HG03097 (cell line): ENCODE measurements at regions not wholly inside any gene's neighbourhood (a gene's known extent, or its start where the extent isn't known, plus 50 kb on each side); places are given as distances from the start of the nearest gene placed in this dataset.

Experiments
- ATAC-seq: cut with Tn5 transposase; IDR thresholded peaks from one replicate; pipeline ENCODE4 v1.9.1; 2021; ENCODE audit not compliant: unreplicated experiment, low FRiP score

DNA sequence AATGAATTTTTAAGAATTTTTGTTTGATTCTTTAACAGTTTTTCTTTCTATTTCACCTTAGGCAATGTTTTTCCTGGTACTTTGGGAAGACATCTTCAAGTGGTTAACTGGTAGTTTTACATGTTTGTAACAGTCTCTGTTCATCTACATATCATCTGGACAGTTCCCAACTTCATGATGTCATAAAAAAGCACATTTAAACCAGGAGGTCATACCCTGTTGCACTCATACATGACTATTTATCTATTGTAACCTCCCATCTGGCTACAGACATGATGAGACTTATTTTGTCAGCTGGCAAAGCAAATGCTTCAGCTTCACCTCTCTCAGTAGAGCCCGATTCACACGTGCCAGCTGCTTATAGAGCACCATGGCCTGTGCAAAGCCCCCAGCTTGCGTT lies 99.8 kb upstream of the YPEL5 start:
- no peak for ATAC-seq

GRCh38 chr2:30048636-30049175 lies 98.1 kb upstream of the YPEL5 start:
- no peak for ATAC-seq

- no peak for ATAC-seq
Observed at GRCh38 chr2:30055548-30055947, 91.3 kb upstream of the YPEL5 start.

DNA sequence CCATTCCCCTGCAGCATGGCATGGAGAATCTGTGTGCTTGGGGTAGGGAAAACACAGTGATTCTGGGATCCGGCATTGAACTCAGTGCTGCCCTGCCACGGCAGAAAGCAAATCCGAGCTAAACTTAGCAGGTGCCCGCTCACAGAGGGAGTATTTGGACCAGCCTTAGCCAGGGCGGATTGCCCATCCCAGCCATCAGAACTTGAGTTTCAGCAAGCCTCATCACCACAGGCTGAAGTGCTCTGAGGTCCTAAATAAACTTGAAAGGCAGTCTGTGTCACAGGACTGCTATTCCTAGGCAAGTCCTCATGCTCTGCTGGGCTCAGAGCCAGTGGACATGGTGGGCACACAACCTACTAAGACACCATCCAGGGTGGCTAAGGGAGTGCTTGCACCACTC lies 86.2 kb upstream of the YPEL5 start:
- no peak for ATAC-seq

GRCh38 chr2:30068067-30068466 lies 78.7 kb upstream of the YPEL5 start:
- no peak for ATAC-seq

- peak; percentile 59 for ATAC-seq
Observed at GRCh38 chr2:30072250-30072842, 74.5 kb upstream of the YPEL5 start.

- ATAC-seq = no peak
Observed at GRCh38 chr2:30073523-30073922, 73.3 kb upstream of the YPEL5 start.

DNA sequence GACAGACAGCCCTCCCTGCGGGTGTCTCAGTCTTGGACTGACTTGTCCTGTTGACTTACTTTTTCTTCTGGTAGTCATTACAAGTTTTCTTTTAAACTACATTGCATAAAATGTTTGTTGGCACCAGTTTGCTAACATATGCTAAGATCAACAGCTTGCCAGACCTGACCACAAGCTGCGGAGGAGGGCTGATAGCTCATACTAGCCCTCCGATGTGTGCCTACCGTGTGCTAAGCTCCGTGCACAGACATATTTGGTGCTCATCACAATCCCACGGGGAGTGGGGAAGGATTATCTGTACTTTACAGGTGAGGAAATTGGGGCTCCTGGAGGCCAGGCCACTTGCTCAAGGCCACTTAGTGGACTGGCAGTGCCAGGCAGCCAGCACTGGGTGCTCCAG lies 72.8 kb upstream of the YPEL5 start:
- ATAC-seq = no peak

DNA sequence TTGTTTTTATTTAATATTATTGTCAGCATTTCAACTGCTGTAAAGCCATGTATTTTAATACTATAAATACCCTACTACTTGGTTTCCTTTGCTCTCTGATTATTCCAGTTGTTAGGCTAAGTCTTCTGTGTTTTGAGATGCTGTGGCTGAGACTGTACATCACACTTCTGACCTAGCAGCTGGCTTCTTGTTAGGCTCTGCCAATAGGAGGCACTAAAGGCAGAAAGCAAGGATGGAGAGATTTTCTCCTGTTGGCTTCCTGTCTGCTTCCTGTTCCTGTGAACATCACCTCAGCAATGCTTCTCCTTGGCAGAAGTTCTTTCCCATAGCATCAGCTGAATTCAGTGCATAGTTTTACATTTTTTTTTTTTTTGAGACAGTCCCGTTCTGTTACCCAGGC lies 68.3 kb upstream of the YPEL5 start:
- no peak for ATAC-seq

DNA sequence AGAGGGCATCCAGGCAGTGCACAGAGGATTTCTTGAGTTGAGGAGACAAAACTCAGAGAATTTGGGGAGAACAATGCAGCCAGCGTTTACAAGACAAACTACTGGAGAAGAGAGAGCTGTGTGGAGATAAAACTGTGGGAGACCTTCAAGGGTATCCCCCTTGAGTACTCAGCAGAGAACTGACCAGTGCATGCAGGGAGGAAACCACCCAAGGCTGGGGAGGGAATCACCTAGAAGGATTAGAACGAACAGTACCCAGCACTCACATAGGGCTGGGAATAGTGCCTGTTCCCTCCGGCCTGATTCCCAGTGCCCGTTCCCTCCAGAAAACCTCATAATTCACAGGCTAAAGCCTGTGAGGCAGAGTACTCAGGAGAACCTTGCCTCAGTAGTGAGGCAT lies 61.9 kb upstream of the YPEL5 start:
- ATAC-seq = no peak

- ATAC-seq = no peak
Observed at GRCh38 chr2:30089171-30089570, 57.6 kb upstream of the YPEL5 start.

DNA sequence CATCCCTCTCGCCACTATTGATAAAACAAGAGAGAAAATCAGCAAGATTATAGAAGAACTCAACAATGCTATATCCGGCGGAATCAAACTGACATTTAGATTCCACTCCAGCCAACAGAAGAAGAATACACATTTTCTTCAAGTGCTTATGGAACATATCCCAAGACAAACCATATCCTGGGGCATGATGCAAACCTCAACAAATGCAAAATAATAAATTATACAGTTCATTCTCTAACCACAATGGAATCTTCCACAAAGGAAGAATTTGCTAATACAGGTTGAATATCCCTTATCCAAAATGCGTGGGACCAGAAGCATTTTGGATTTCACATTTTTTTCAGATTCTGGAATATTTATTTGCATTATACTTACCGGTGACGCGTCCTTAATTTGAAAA lies 51.4 kb upstream of the YPEL5 start:
- ATAC-seq = no peak

DNA sequence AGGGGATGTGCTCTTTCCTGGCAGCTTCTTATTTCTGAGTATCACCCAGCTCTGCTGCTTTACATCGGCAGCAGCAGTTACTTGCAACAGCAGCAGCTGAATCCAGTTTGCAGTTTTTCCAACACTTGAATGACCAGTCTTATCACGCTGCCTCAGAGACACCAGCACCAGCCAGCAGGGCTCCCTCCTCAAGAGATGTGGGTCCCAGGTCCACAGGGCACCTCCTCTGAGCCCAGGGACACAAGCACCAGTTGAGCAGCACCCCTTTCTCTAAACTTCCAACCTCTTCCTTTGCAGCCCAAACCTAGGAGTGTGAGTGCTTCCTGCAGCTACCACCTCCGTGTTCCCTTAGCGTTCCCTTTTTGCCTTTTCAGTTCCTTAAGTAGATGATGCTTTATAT lies 50.4 kb upstream of the YPEL5 start:
- no peak for ATAC-seq
